ENCODE measurements at regions not wholly inside any gene's neighbourhood (a gene's known extent, or its start where the extent isn't known, plus 50 kb on each side); places are given as distances from the start of the nearest gene placed in this dataset.

GRCh38 chr2:147740211-147740927, 104.5 kb upstream of the ACVR2A start:
- TF ChIP-seq, protein P1, sequence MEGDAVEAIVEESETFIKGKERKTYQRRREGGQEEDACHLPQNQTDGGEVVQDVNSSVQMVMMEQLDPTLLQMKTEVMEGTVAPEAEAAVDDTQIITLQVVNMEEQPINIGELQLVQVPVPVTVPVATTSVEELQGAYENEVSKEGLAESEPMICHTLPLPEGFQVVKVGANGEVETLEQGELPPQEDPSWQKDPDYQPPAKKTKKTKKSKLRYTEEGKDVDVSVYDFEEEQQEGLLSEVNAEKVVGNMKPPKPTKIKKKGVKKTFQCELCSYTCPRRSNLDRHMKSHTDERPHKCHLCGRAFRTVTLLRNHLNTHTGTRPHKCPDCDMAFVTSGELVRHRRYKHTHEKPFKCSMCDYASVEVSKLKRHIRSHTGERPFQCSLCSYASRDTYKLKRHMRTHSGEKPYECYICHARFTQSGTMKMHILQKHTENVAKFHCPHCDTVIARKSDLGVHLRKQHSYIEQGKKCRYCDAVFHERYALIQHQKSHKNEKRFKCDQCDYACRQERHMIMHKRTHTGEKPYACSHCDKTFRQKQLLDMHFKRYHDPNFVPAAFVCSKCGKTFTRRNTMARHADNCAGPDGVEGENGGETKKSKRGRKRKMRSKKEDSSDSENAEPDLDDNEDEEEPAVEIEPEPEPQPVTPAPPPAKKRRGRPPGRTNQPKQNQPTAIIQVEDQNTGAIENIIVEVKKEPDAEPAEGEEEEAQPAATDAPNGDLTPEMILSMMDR (conservative IDR thresholded peaks at IDR 0.05) = no peak
- no peak for TF ChIP-seq EZH2 (IDR thresholded peaks at IDR 0.05; ENCODE audit: low read depth)
